T-cell (primary cell): ENCODE measurements at regions not wholly inside any gene's neighbourhood (a gene's known extent, or its start where the extent isn't known, plus 50 kb on each side); places are given as distances from the start of the nearest gene placed in this dataset.
A peak's percentile ranks its signal among the peaks of the same experiment; 100 is the strongest.
"Not testable (repeated sequence)": the region's sequence is repeated elsewhere in the genome, so short reads cannot be mapped to it uniquely, and the experiment has no call there.

Experiments used
- ATAC-seq, 4 experiments: fragments of 200-7000 bp in 3 of 4; fragments of 150-1000 bp in 1 of 4; cut with Tn5 transposase; replicated peaks in 1 of 4; 1 replicate in 3 of 4; 2 replicates in 1 of 4; pipeline ENCODE4 v1.10.0; 2021; ENCODE audit warnings: moderate library complexity in 3 of 4, mild to moderate bottlenecking in 2 of 4, moderate number of reproducible peaks in 1 of 4
- CTCF ChIA-PET, 2 donors: fragments of 300-600 bp; sonication (Branson Sonifier 250); formaldehyde crosslinking; loops; one replicate each; lab custom pipeline; 2022; ENCODE audit warnings: antibody characterized with exemption in 2 of 2; lab: Charles Lee
- POLR2A ChIA-PET, 2 donors: fragments of 300-600 bp; sonication (Branson Sonifier 250); formaldehyde crosslinking; loops; one replicate each; lab custom pipeline; 2022; ENCODE audit warnings: antibody characterized with exemption in 2 of 2; lab: Charles Lee
- DNase-seq, 35 experiments: peaks; one replicate each; pipeline versions ENCODE4 v3.0.0 to v3.0.0-alpha.2; 2013 to 2023
- H3K27ac ChIP-seq: one replicate; pipeline ENCODE4 v1.5.1; 2013; ENCODE audit warnings: low read length
- H3K27me3 ChIP-seq, 2 experiments: replicated peaks in 1 of 2; 1 replicate in 1 of 2; 2 replicates in 1 of 2; pipeline versions ENCODE4 v1.6.1 to v1.7.0; 2013; ENCODE audit warnings: low read length in 1 of 2, mixed read lengths in 1 of 2; ENCODE audit not compliant: control insufficient read depth in 2 of 2, insufficient read depth in 2 of 2; ENCODE audit errors: extremely low read depth in 1 of 2
- H3K36me3 ChIP-seq, 2 donors: 1 replicate in 1 of 2; 2 replicates in 1 of 2; pipeline versions ENCODE4 v1.6.1 to v1.7.0; 2013; ENCODE audit warnings: low read length in 1 of 2; ENCODE audit not compliant: control insufficient read depth in 2 of 2, insufficient read depth in 1 of 2; ENCODE audit errors: extremely low read depth in 1 of 2
- H3K4me1 ChIP-seq, 2 experiments: 1 replicate in 1 of 2; 2 replicates in 1 of 2; pipeline versions ENCODE4 v1.6.1 to v1.7.0; 2013; ENCODE audit warnings: low read length in 2 of 2, mixed read lengths in 1 of 2; ENCODE audit not compliant: insufficient read depth in 2 of 2, control insufficient read depth in 1 of 2; ENCODE audit errors: extremely low read depth in 1 of 2
- H3K4me3 ChIP-seq, 2 donors: 1 replicate in 1 of 2; 2 replicates in 1 of 2; pipeline versions ENCODE4 v1.5.1 to v1.7.0; 2013; ENCODE audit warnings: mild to moderate bottlenecking in 2 of 2, low read length in 1 of 2, moderate library complexity in 1 of 2; ENCODE audit not compliant: control insufficient read depth in 1 of 2; ENCODE audit errors: extremely low read depth in 1 of 2
- H3K9me3 ChIP-seq: 2 replicates; pipeline ENCODE4 v1.7.0; 2013
- H3K27ac Mint-ChIP-seq, 2 donors: one replicate each; pipeline ENCODE4 v1.8.0; 2020 to 2021; ENCODE audit warnings: mild to moderate bottlenecking in 2 of 2, mixed read lengths in 2 of 2
- H3K27me3 Mint-ChIP-seq, 2 donors: one replicate each; pipeline ENCODE4 v1.8.0; 2021 to 2022; ENCODE audit warnings: mixed read lengths in 2 of 2
- H3K36me3 Mint-ChIP-seq: one replicate; pipeline ENCODE4 v1.8.0; 2021; ENCODE audit warnings: mixed read lengths
- H3K4me1 Mint-ChIP-seq, 3 donors: one replicate each; pipeline ENCODE4 v1.8.0; 2020 to 2022; ENCODE audit warnings: mixed read lengths in 3 of 3, mild to moderate bottlenecking in 1 of 3
- H3K4me3 Mint-ChIP-seq, 3 donors: one replicate each; pipeline ENCODE4 v1.8.0; 2020 to 2022; ENCODE audit warnings: mild to moderate bottlenecking in 3 of 3, mixed read lengths in 3 of 3, moderate library complexity in 3 of 3
- H3K9me3 Mint-ChIP-seq, 3 donors: one replicate each; pipeline ENCODE4 v1.8.0; 2020 to 2022; ENCODE audit warnings: mixed read lengths in 3 of 3
- WGBS: methylation state at CpG from one replicate; pipeline ENCODE4 v1.1.5; 2013; ENCODE audit warnings: missing lambda C conversion rate; ENCODE audit not compliant: insufficient coverage; 5-methylcytosine and 5-hydroxymethylcytosine counted together

- ATAC-seq, result no peak
- no peaks in the 10 kb centered on the region for H3K9me3 Mint-ChIP-seq
- Histone ChIP-seq H3K36me3 (no peaks in the 10 kb centered on the region), H3K4me3 (no peak overlapping the region), H3K4me1 (no peaks in the 10 kb centered on the region), H3K27me3 (peaks cover 0 to 11% of the 10 kb centered on the region in 2 experiments), H3K27ac (no peak overlapping the region), H3K9me3 (no peaks in the 10 kb centered on the region)
- no peak for DNase-seq
- WGBS, result 82% methylated on average over 2 of the region's 5 CpGs
- no peaks in the 10 kb centered on the region for H3K36me3 Mint-ChIP-seq
- H3K27ac Mint-ChIP-seq, result no peak overlapping the region
- peaks cover 6 to 27% of the 10 kb centered on the region in 2 donors for H3K27me3 Mint-ChIP-seq
- CTCF ChIA-PET, result no interaction called here
- POLR2A ChIA-PET, result no interaction called here
- no peak overlapping the region for H3K4me3 Mint-ChIP-seq
- H3K4me1 Mint-ChIP-seq, result peaks cover 4 to 7% (median 4%) of the 10 kb centered on the region in 3 donors
Observed at GRCh38 chr22:23481369-23481768, 98.7 kb downstream of the IGLL1 start.

- WGBS, result 65% methylated on average over 2 of the region's 4 CpGs
Observed at GRCh38 chr22:23478175-23478574, 101.9 kb downstream of the IGLL1 start.

GRCh38 chr22:23474531-23474930, 105.6 kb downstream of the IGLL1 start:
- H3K36me3 ChIP-seq, H3K4me3 ChIP-seq, ATAC-seq, H3K27ac Mint-ChIP-seq, POLR2A ChIA-PET, DNase-seq, H3K27ac ChIP-seq, H3K9me3 Mint-ChIP-seq, H3K4me1 Mint-ChIP-seq, H3K27me3 ChIP-seq, H3K4me3 Mint-ChIP-seq, H3K36me3 Mint-ChIP-seq, H3K9me3 ChIP-seq, CTCF ChIA-PET, H3K4me1 ChIP-seq, H3K27me3 Mint-ChIP-seq: not testable (repeated sequence)
- whole genome bisulfite sequencing, result 72% methylated on average over 3 of the region's 6 CpGs

More at GRCh38 chr22:23478175-23478574, 101.9 kb downstream of the IGLL1 start:
- no peak overlapping the region for H3K27ac ChIP-seq
- H3K4me1 Mint-ChIP-seq, result peaks cover 4 to 7% (median 4%) of the 10 kb centered on the region in 3 donors
- H3K36me3 Mint-ChIP-seq, result no peaks in the 10 kb centered on the region
- no peak for ATAC-seq
- peaks cover 6 to 18% of the 10 kb centered on the region in 2 donors for H3K27me3 Mint-ChIP-seq
- no peaks in the 10 kb centered on the region for H3K9me3 ChIP-seq
- no peaks in the 10 kb centered on the region for H3K36me3 ChIP-seq
- peak in 1 of 35 experiments; percentile 12 for DNase-seq
- no peak overlapping the region for H3K27ac Mint-ChIP-seq
- no peak overlapping the region for H3K4me3 ChIP-seq
- ChIA-PET POLR2A (no interaction called here), CTCF (no interaction called here)
- H3K27me3 ChIP-seq, result peaks cover 0 to 3% of the 10 kb centered on the region in 2 experiments
- no peaks in the 10 kb centered on the region for H3K4me1 ChIP-seq
- no peaks in the 10 kb centered on the region for H3K9me3 Mint-ChIP-seq
- H3K4me3 Mint-ChIP-seq, result no peak overlapping the region

GRCh38 chr22:23473901-23474300, 106.2 kb downstream of the IGLL1 start:
- no peaks in the 10 kb centered on the region for H3K4me1 ChIP-seq
- WGBS, result 81% methylated on average over 4 of the region's 8 CpGs
- ChIA-PET POLR2A (no interaction called here), CTCF (no interaction called here)
- H3K27me3 Mint-ChIP-seq, result peaks cover 0 to 1% of the 10 kb centered on the region in 2 donors
- no peaks in the 10 kb centered on the region for H3K36me3 Mint-ChIP-seq
- H3K36me3 ChIP-seq, result no peaks in the 10 kb centered on the region
- H3K4me3 Mint-ChIP-seq, result no peak overlapping the region
- H3K4me3 ChIP-seq, result no peak overlapping the region
- H3K27ac ChIP-seq, result no peak overlapping the region
- H3K9me3 ChIP-seq, result no peaks in the 10 kb centered on the region
- ATAC-seq (no peak), DNase-seq (no peak)
- no peaks in the 10 kb centered on the region for H3K9me3 Mint-ChIP-seq
- peaks cover 0 to 2% of the 10 kb centered on the region in 2 experiments for H3K27me3 ChIP-seq
- H3K4me1 Mint-ChIP-seq, result peaks cover 4 to 7% (median 4%) of the 10 kb centered on the region in 3 donors
- no peak overlapping the region for H3K27ac Mint-ChIP-seq

- DNase-seq, POLR2A ChIA-PET, H3K36me3 Mint-ChIP-seq, H3K9me3 Mint-ChIP-seq, H3K4me1 Mint-ChIP-seq, CTCF ChIA-PET, H3K4me3 Mint-ChIP-seq, H3K27ac ChIP-seq, ATAC-seq, H3K36me3 ChIP-seq, H3K4me3 ChIP-seq, H3K27ac Mint-ChIP-seq, H3K27me3 ChIP-seq, H3K27me3 Mint-ChIP-seq, H3K4me1 ChIP-seq, H3K9me3 ChIP-seq: not testable (repeated sequence)
- WGBS, result no CpG with 5 or more reads among the region's 7 CpGs
Observed at GRCh38 chr22:23472376-23472775, 107.7 kb downstream of the IGLL1 start.

- Mint-ChIP-seq H3K27ac (no peak overlapping the region), H3K27me3 (no peaks in the 10 kb centered on the region), H3K36me3 (no peaks in the 10 kb centered on the region), H3K9me3 (no peaks in the 10 kb centered on the region), H3K4me3 (no peak overlapping the region), H3K4me1 (no peaks in the 10 kb centered on the region)
- ChIA-PET CTCF (interaction anchor here in 1 of 2 donors (0.6 kb wide), 1 partner anchor 1326 kb away, joined by 4 read pairs; no protein-coding TSS in a partner anchor), POLR2A (no interaction called here)
- DNase-seq (no peak), ATAC-seq (no peak)
- Histone ChIP-seq H3K27me3 (peaks cover 0 to 2% of the 10 kb centered on the region in 2 experiments), H3K4me1 (no peaks in the 10 kb centered on the region), H3K36me3 (no peaks in the 10 kb centered on the region), H3K9me3 (no peaks in the 10 kb centered on the region), H3K4me3 (no peak overlapping the region), H3K27ac (no peak overlapping the region)
- 80% methylated on average over 1 of the region's 3 CpGs for WGBS
Observed at GRCh38 chr22:23471698-23472097, 108.4 kb downstream of the IGLL1 start.
